Left lung (tissue), 4 donors: ENCODE measurements at regions not wholly inside any gene's neighbourhood (a gene's known extent, or its start where the extent isn't known, plus 50 kb on each side); places are given as distances from the start of the nearest gene placed in this dataset.
"Not testable (repeated sequence)": the region's sequence is repeated elsewhere in the genome, so short reads cannot be mapped to it uniquely, and the experiment has no call there.

ENCODE experiments used
- ATAC-seq: fragments of 200-7000 bp; cut with Tn5 transposase; one replicate; pipeline ENCODE4 v1.9.1; 2020; ENCODE audit warnings: moderate library complexity
- DNase-seq, 4 donors: peaks; one replicate each; pipeline ENCODE4 v3.0.0-alpha.2; 2013 to 2020
- H3K27ac ChIP-seq, 2 donors: fragments of 200-600 bp; sonication (generic) in 1 of 2; one replicate each; pipeline versions ENCODE4 v1.5.0 to v1.8.0; 2020 to 2021
- H3K27me3 ChIP-seq, 2 donors: fragments of 200-600 bp; sonication (generic) in 1 of 2; one replicate each; pipeline versions ENCODE4 v1.5.0 to v1.8.0; 2020 to 2021
- H3K36me3 ChIP-seq, 2 donors: fragments of 200-600 bp; sonication (generic) in 1 of 2; one replicate each; pipeline versions ENCODE4 v1.5.0 to v1.8.0; 2020 to 2021
- H3K4me1 ChIP-seq, 2 donors: fragments of 200-600 bp; one replicate each; pipeline ENCODE4 v1.8.0; 2021
- H3K4me3 ChIP-seq, 2 donors: fragments of 200-600 bp; sonication (generic) in 1 of 2; one replicate each; pipeline versions ENCODE4 v1.5.0 to v1.8.0; 2020 to 2021; ENCODE audit warnings: mild to moderate bottlenecking in 1 of 2
- H3K9me3 ChIP-seq, 2 donors: fragments of 200-600 bp; sonication (generic) in 1 of 2; one replicate each; pipeline versions ENCODE4 v1.5.0 to v1.8.0; 2020 to 2021
- CTCF ChIP-seq, 2 donors: fragments of 200-600 bp; sonication (generic) in 1 of 2; IDR thresholded peaks; one replicate each; pipeline versions ENCODE4 v1.5.0 to v1.8.0; 2021; ENCODE audit warnings: antibody characterized with exemption in 2 of 2
- intact Hi-C, 2 donors: fragments of 100-400 bp; cut with DNase I; formaldehyde crosslinking; loops; one replicate each; pipeline versions ENCODE4 v1.11.2 to v1.14.2; 2022
- donor health status: DM: no; HTN: yes; CAD: no.
- donor health status: DM: no; HTN: no; CAD: no.

- Histone ChIP-seq H3K4me1 (peaks cover 0 to 4% of the 10 kb centered on the region in 2 donors), H3K27ac (no peak overlapping the region), H3K27me3 (peaks cover 61 to 95% of the 10 kb centered on the region in 2 donors), H3K9me3 (no peaks in the 10 kb centered on the region), H3K36me3 (no peaks in the 10 kb centered on the region), H3K4me3 (no peak overlapping the region)
- no peak for ATAC-seq
- peak in 3 of 4 donors; percentile 19 to 70 (median 43) for DNase-seq
- TF ChIP-seq CTCF (IDR thresholded peaks at IDR 0.05), result no peak
- intact Hi-C loops, result no loop called here
These were observed 95.2 kb upstream of the HMGA2 start for GRCh38 chr12:65728848-65729793.

- Histone ChIP-seq H3K27ac (no peak overlapping the region), H3K9me3 (no peaks in the 10 kb centered on the region), H3K27me3 (peaks cover 54 to 96% of the 10 kb centered on the region in 2 donors), H3K4me3 (no peak overlapping the region), H3K36me3 (no peaks in the 10 kb centered on the region), H3K4me1 (peaks cover 0 to 4% of the 10 kb centered on the region in 2 donors)
- no peak for TF ChIP-seq CTCF (IDR thresholded peaks at IDR 0.05)
- ATAC-seq (no peak), DNase-seq (no peak)
- intact Hi-C loops, result no loop called here
These were observed 92.5 kb upstream of the HMGA2 start for GRCh38 chr12:65731771-65732170.

- H3K4me3 ChIP-seq, H3K36me3 ChIP-seq, H3K4me1 ChIP-seq, ATAC-seq, H3K9me3 ChIP-seq, DNase-seq, H3K27ac ChIP-seq, intact Hi-C loops: not testable (repeated sequence)
- H3K27me3 ChIP-seq, result peaks cover 35 to 79% of the 10 kb centered on the region in 2 donors
These were observed 90.6 kb upstream of the HMGA2 start for GRCh38 chr12:65733643-65734042.

GRCh38 chr12:65734226-65734625 lies 90.1 kb upstream of the HMGA2 start:
- H3K36me3 ChIP-seq, result no peaks in the 10 kb centered on the region
- H3K9me3 ChIP-seq, result no peaks in the 10 kb centered on the region
- DNase-seq (no peak), ATAC-seq (no peak)
- no peak for TF ChIP-seq CTCF (IDR thresholded peaks at IDR 0.05)
- intact Hi-C loops, result no loop called here
- peaks cover 0 to 2% of the 10 kb centered on the region in 2 donors for H3K4me1 ChIP-seq
- no peak overlapping the region for H3K4me3 ChIP-seq
- H3K27me3 ChIP-seq, result peaks cover 29 to 73% of the 10 kb centered on the region in 2 donors
- H3K27ac ChIP-seq, result no peak overlapping the region

GRCh38 chr12:65739606-65740005 lies 84.7 kb upstream of the HMGA2 start:
- Histone ChIP-seq H3K27me3 (peaks cover 24 to 75% of the 10 kb centered on the region in 2 donors), H3K27ac (no peak overlapping the region), H3K4me1 (peaks cover 0 to 15% of the 10 kb centered on the region in 2 donors), H3K9me3 (no peaks in the 10 kb centered on the region), H3K4me3 (no peak overlapping the region), H3K36me3 (no peaks in the 10 kb centered on the region)
- no peak for DNase-seq
- no peak for ATAC-seq
- intact Hi-C loops, result no loop called here
- TF ChIP-seq CTCF (IDR thresholded peaks at IDR 0.05), result no peak
